ENCODE measurements at regions not wholly inside any gene's neighbourhood (a gene's known extent, or its start where the extent isn't known, plus 50 kb on each side); places are given as distances from the start of the nearest gene placed in this dataset.

- TF ChIP-seq CTCF (IDR thresholded peaks at IDR 0.05) = no peak
- Histone ChIP-seq H3K9me3 (no peaks in the 10 kb centered on the region), H3K27ac (no peak overlapping the region), H3K27me3 (replicated peaks; ENCODE audit: insufficient read depth) (no peaks in the 10 kb centered on the region), H3K4me3 (no peak overlapping the region), H3K36me3 (no peaks in the 10 kb centered on the region), H3K4me1 (ENCODE audit: control insufficient read depth in 1 of 2, low read depth in 2 of 2) (no peaks in the 10 kb centered on the region)
- no peak for ATAC-seq (ENCODE audit: insufficient number of reproducible peaks, low FRiP score, low read depth)
- DNase-seq (ENCODE audit: low spot score) = no peak
These were observed 968.9 kb upstream of the EYS start for GRCh38 chr6:66675906-66676305.

GRCh38 chr6:66664112-66664511 is 957.1 kb upstream of the EYS start:
- no peaks in the 10 kb centered on the region for H3K27me3 ChIP-seq (replicated peaks; ENCODE audit: insufficient read depth)
- no peak overlapping the region for H3K4me3 ChIP-seq
- DNase-seq (ENCODE audit: low spot score) = no peak
- no peak overlapping the region for H3K27ac ChIP-seq
- H3K36me3 ChIP-seq = no peaks in the 10 kb centered on the region
- no peak for TF ChIP-seq CTCF (IDR thresholded peaks at IDR 0.05)
- no peaks in the 10 kb centered on the region for H3K9me3 ChIP-seq
- ATAC-seq (ENCODE audit: insufficient number of reproducible peaks, low FRiP score, low read depth) = no peak
- H3K4me1 ChIP-seq (ENCODE audit: control insufficient read depth in 1 of 2, low read depth in 2 of 2) = no peaks in the 10 kb centered on the region

- no peak overlapping the region for H3K27ac ChIP-seq
- H3K9me3 ChIP-seq = no peaks in the 10 kb centered on the region
- no peak overlapping the region for H3K4me3 ChIP-seq
- no peaks in the 10 kb centered on the region for H3K4me1 ChIP-seq (ENCODE audit: control insufficient read depth in 1 of 2, low read depth in 2 of 2)
- no peaks in the 10 kb centered on the region for H3K27me3 ChIP-seq (replicated peaks; ENCODE audit: insufficient read depth)
- H3K36me3 ChIP-seq = no peaks in the 10 kb centered on the region
- no peak for ATAC-seq (ENCODE audit: insufficient number of reproducible peaks, low FRiP score, low read depth)
- no peak for TF ChIP-seq CTCF (IDR thresholded peaks at IDR 0.05)
- no peak for DNase-seq (ENCODE audit: low spot score)
These were observed 955.9 kb upstream of the EYS start for GRCh38 chr6:66662721-66663507.

DNA sequence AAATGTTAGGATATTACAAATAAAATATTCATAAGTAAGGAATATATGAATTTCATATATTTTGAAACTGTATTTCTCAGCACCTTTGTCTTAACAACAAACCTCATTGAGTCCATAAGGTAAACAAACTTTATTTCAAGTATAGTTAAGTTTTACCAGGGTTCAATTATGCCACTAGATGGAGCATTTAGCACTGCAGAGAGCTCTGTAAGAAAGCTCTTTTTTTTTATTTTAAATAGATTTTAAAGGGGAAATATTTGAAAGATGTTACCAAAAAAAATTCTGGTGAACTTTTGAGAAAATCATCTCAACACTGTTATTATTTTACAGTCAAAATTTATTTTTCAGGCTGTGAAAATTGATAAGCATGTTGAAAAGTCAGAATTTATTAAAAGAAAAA is 955.2 kb upstream of the EYS start:
- Histone ChIP-seq H3K9me3 (no peaks in the 10 kb centered on the region), H3K36me3 (no peaks in the 10 kb centered on the region), H3K4me3 (no peak overlapping the region), H3K4me1 (ENCODE audit: control insufficient read depth in 1 of 2, low read depth in 2 of 2) (no peaks in the 10 kb centered on the region), H3K27me3 (replicated peaks; ENCODE audit: insufficient read depth) (no peaks in the 10 kb centered on the region), H3K27ac (no peak overlapping the region)
- peak; percentile 25 for TF ChIP-seq CTCF (IDR thresholded peaks at IDR 0.05)
- ATAC-seq (ENCODE audit: insufficient number of reproducible peaks, low FRiP score, low read depth) = no peak
- DNase-seq (ENCODE audit: low spot score) = no peak

- Histone ChIP-seq H3K4me3 (no peak overlapping the region), H3K27ac (no peak overlapping the region), H3K36me3 (no peaks in the 10 kb centered on the region), H3K9me3 (no peaks in the 10 kb centered on the region), H3K4me1 (ENCODE audit: control insufficient read depth in 1 of 2, low read depth in 2 of 2) (no peaks in the 10 kb centered on the region), H3K27me3 (replicated peaks; ENCODE audit: insufficient read depth) (no peaks in the 10 kb centered on the region)
- ATAC-seq (ENCODE audit: insufficient number of reproducible peaks, low FRiP score, low read depth) = no peak
- no peak for DNase-seq (ENCODE audit: low spot score)
- no peak for TF ChIP-seq CTCF (IDR thresholded peaks at IDR 0.05)
These were observed 948.4 kb upstream of the EYS start for GRCh38 chr6:66655420-66655819.

Data from thoracic aorta (tissue), 2 donors.